Endothelial cell of umbilical vein (primary cell): ENCODE measurements at regions not wholly inside any gene's neighbourhood (a gene's known extent, or its start where the extent isn't known, plus 50 kb on each side); places are given as distances from the start of the nearest gene placed in this dataset.

Source experiments
- BruUV-seq: library from RNA; stranded (reverse); fragments of 400-500 nt; replicated peaks from 2 replicates; lab custom pipeline; 2021; lab: Mats Ljungman, UMichigan
- CTCF ChIA-PET: fragments of 300-600, 350-600 bp; sonication (Branson Sonifier 250); formaldehyde crosslinking; loops from one replicate; lab custom pipeline; 2021; ENCODE audit warnings: antibody characterized with exemption, inconsistent platforms; lab: Charles Lee
- POLR2A ChIA-PET: fragments of 300-600, 350-600 bp; sonication (Branson Sonifier 250); formaldehyde crosslinking; loops from one replicate; lab custom pipeline; 2021; ENCODE audit warnings: antibody characterized with exemption, inconsistent platforms; lab: Charles Lee
- DNase-seq: peaks from one replicate; pipeline ENCODE4 v3.0.0-alpha.2; 2011; ENCODE audit warnings: low read depth, low spot score
- FAIRE-seq: peaks from 2 replicates; lab custom pipeline; 2011; peaks lifted over from hg19 to GRCh38; lab: Jason Lieb, UNC
- H2AFZ ChIP-seq: 2 replicates; pipeline ENCODE4 v1.6.0; 2012; ENCODE audit warnings: low read depth, low read length, control low read depth, inconsistent platforms
- H3K27ac ChIP-seq: 2 replicates; pipeline ENCODE4 v1.5.1; 2011; ENCODE audit warnings: low read depth, mild to moderate bottlenecking, control low read depth, low read length, moderate library complexity; ENCODE audit not compliant: insufficient read depth
- H3K27me3 ChIP-seq, 2 experiments: 2 replicates each; pipeline versions ENCODE4 v1.6.0 to v1.6.1; 2011; ENCODE audit warnings: low read length in 2 of 2, mixed read lengths in 1 of 2; ENCODE audit not compliant: control insufficient read depth in 2 of 2, insufficient read depth in 2 of 2
- H3K36me3 ChIP-seq, 2 experiments: 2 replicates in 1 of 2; 3 replicates in 1 of 2; pipeline ENCODE4 v1.5.1; 2011; ENCODE audit warnings: low read length in 2 of 2, mild to moderate bottlenecking in 1 of 2, moderate library complexity in 1 of 2; ENCODE audit not compliant: control insufficient read depth in 2 of 2, insufficient read depth in 2 of 2; ENCODE audit errors: extremely low read depth in 1 of 2
- H3K4me1 ChIP-seq: 3 replicates; pipeline ENCODE4 v1.5.1; 2011; ENCODE audit warnings: mild to moderate bottlenecking, low read length; ENCODE audit not compliant: control insufficient read depth, insufficient read depth; ENCODE audit errors: extremely low read depth
- H3K4me2 ChIP-seq: 2 replicates; pipeline ENCODE4 v1.6.1; 2011; ENCODE audit warnings: low read length, control low read depth, mixed read lengths; ENCODE audit not compliant: insufficient read depth
- H3K4me3 ChIP-seq, 3 experiments: fragments of 200-600 bp in 1 of 3; sonication (generic), shearing (Covaris generic) in 1 of 3; replicated peaks in 1 of 3; 2 replicates each; pipeline ENCODE4 v1.5.1; 2011 to 2016; ENCODE audit warnings: control low read depth in 3 of 3, low read length in 3 of 3, mild to moderate bottlenecking in 2 of 3, inconsistent platforms in 1 of 3, low read depth in 1 of 3, moderate library complexity in 1 of 3; ENCODE audit not compliant: insufficient read depth in 1 of 3
- H3K79me2 ChIP-seq: 2 replicates; pipeline ENCODE4 v1.6.0; 2012; ENCODE audit warnings: low read length, inconsistent platforms; ENCODE audit not compliant: control insufficient read depth, insufficient read depth
- H3K9ac ChIP-seq: replicated peaks from 2 replicates; pipeline ENCODE3; 2011; ENCODE audit warnings: low read length, control low read depth; ENCODE audit not compliant: insufficient read depth; ENCODE audit errors: extremely low read depth
- H3K9me1 ChIP-seq: replicated peaks from 3 replicates; pipeline ENCODE4 v1.6.0; 2011; ENCODE audit warnings: mild to moderate bottlenecking, low read length; ENCODE audit not compliant: control insufficient read depth, insufficient read depth; ENCODE audit errors: extremely low read depth
- H3K9me3 ChIP-seq: replicated peaks from 2 replicates; pipeline ENCODE4 v1.5.1; 2012; ENCODE audit warnings: low read length, inconsistent platforms; ENCODE audit not compliant: control insufficient read depth, insufficient read depth
- H4K20me1 ChIP-seq: replicated peaks from 2 replicates; pipeline ENCODE3; 2011; ENCODE audit warnings: mild to moderate bottlenecking, low read length; ENCODE audit not compliant: control insufficient read depth, insufficient read depth; ENCODE audit errors: extremely low read depth
- CTCF ChIP-seq, 2 donors: IDR thresholded peaks; 1 replicate in 1 of 2; 2 replicates in 1 of 2; pipeline ENCODE4 v1.5.1; 2011; ENCODE audit warnings: low read length in 2 of 2, mild to moderate bottlenecking in 2 of 2, moderate library complexity in 2 of 2, control low read depth in 1 of 2, inconsistent platforms in 1 of 2, low read depth in 1 of 2; ENCODE audit not compliant: insufficient read depth in 1 of 2; ENCODE audit errors: extremely low read depth in 1 of 2
- EZH2 ChIP-seq: IDR thresholded peaks from 2 replicates; pipeline ENCODE4 v1.6.1; 2012; ENCODE audit warnings: borderline replicate concordance, low read depth, mild to moderate bottlenecking, moderate library complexity, low read length, inconsistent platforms; ENCODE audit not compliant: severe bottlenecking
- FOS ChIP-seq: IDR thresholded peaks from 2 replicates; pipeline ENCODE4 v1.6.1; 2011; ENCODE audit warnings: mild to moderate bottlenecking, low read length, moderate library complexity, borderline replicate concordance; ENCODE audit not compliant: insufficient read depth
- GATA2 ChIP-seq: IDR thresholded peaks from 2 replicates; pipeline ENCODE4 v1.7.0; 2011; ENCODE audit warnings: low read depth, mild to moderate bottlenecking, moderate library complexity, mixed read lengths, low read length; ENCODE audit not compliant: insufficient read length, insufficient read depth
- JUN ChIP-seq: IDR thresholded peaks from 2 replicates; pipeline ENCODE4 v1.6.1; 2011; ENCODE audit warnings: borderline replicate concordance, low read depth; ENCODE audit not compliant: insufficient read length, insufficient read depth
- MYC ChIP-seq: IDR thresholded peaks from one replicate; pipeline ENCODE4 v1.6.1; 2011; ENCODE audit warnings: mild to moderate bottlenecking, low read depth, low read length
- POLR2A ChIP-seq: IDR thresholded peaks from 2 replicates; pipeline ENCODE4 v1.6.1; 2012; ENCODE audit warnings: low read depth, mild to moderate bottlenecking, control low read depth, low read length
- POLR2AphosphoS5 ChIP-seq: IDR thresholded peaks from 2 replicates; pipeline ENCODE4 v1.6.1; 2012; ENCODE audit warnings: low read depth, mild to moderate bottlenecking, control low read depth, low read length, moderate library complexity; ENCODE audit not compliant: insufficient read depth
- dilution Hi-C: fragments of 300-500 bp; cut with MboI; formaldehyde crosslinking; loops from one replicate; pipeline ENCODE4 v1.15.0; 2019; ENCODE audit warnings: low sequenced_read_pairs; ENCODE audit not compliant: extremely low pct_ligation_motif_present
- intact Hi-C: fragments of 100-400 bp; cut with micrococcal nuclease; formaldehyde crosslinking; loops from one replicate; pipeline ENCODE4 v1.10.0; 2022
- TF ChIP-seq, protein P1 (sequence below): IDR thresholded peaks from 2 replicates; pipeline ENCODE4 v1.6.1; 2011; ENCODE audit not compliant: insufficient read depth, insufficient read length

- H3K9me3 ChIP-seq, result no peaks in the 10 kb centered on the region
- H2AFZ ChIP-seq, result no peak overlapping the region
- no peak overlapping the region for H3K27ac ChIP-seq
- no peaks in the 10 kb centered on the region for H4K20me1 ChIP-seq
- ChIA-PET CTCF (interaction anchor here (0.8 kb wide), 1 partner anchor 158 kb away, joined by 3 read pairs; no protein-coding TSS in a partner anchor), POLR2A (no interaction called here)
- dilution Hi-C loops, result loop anchor here (10.0 kb wide), 1 partner anchor 60 kb away; no protein-coding TSS in a partner anchor
- no peaks in the 10 kb centered on the region for H3K36me3 ChIP-seq
- no peaks in the 10 kb centered on the region for H3K4me1 ChIP-seq
- intact Hi-C loops, result no loop called here
- TF ChIP-seq JUN (no peak), POLR2AphosphoS5 (no peak), POLR2A (no peak), EZH2 (no peak), FOS (no peak), MYC (no peak), GATA2 (no peak), CTCF (IDR thresholded peaks at IDR 0.05; ENCODE audit: extremely low read depth in 1 of 2, insufficient read depth in 1 of 2, low read depth in 1 of 2, low read length in 2 of 2) (no peak)
- TF ChIP-seq, protein P1, sequence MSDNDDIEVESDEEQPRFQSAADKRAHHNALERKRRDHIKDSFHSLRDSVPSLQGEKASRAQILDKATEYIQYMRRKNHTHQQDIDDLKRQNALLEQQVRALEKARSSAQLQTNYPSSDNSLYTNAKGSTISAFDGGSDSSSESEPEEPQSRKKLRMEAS, result no peak
- H3K79me2 ChIP-seq, result no peaks in the 10 kb centered on the region
- BruUV-seq, result no TSS peak
- no peak overlapping the region for H3K9ac ChIP-seq
- DNase-seq (no peak), FAIRE-seq (no peak)
- no peaks in the 10 kb centered on the region for H3K9me1 ChIP-seq
- H3K4me3 ChIP-seq, result no peak overlapping the region
- no peak overlapping the region for H3K4me2 ChIP-seq
- H3K27me3 ChIP-seq, result no peaks in the 10 kb centered on the region
Observed at GRCh38 chr9:89774858-89775370, 170.1 kb downstream of the GADD45G start.
